ENCODE measurements at regions not wholly inside any gene's neighbourhood (a gene's known extent, or its start where the extent isn't known, plus 50 kb on each side); places are given as distances from the start of the nearest gene placed in this dataset.

DNA sequence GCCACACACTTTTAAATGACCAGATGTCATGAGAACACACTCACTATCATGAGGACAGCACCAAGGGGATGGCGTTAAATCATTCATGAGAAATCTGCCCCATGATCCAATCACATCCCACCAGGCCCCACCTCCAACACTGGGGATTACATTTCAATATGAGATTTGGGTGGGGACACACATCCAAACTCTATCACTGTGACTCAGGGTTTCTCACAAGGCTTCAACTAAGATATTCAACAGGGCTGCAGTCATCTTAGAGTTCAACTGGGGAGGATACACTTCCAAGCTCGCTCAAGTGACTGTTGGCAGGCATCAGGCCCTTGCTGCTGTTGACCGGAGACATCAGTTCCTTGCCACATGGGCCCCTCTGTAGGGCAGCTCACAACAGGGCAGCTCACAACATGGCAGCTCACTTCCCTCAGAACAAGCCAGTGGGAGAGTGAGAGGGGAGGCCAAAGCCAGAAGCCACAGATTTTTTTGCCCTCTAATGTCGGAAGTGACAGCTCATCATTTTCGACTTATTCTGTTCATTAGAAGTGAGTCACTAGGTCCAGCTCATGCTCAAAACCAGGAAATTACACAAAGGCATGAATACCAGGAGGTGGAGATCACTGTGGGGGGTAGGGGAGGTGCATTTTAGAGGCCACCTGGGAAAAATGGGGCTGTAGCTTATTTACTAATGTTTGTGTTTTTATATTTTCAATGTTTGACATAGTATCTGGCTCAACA lies 50.8 kb upstream of the PTHLH start:
- DNase-seq (no peak), ATAC-seq (ENCODE audit: low FRiP score) (no peak)
- H3K9me3 ChIP-seq (ENCODE audit: control insufficient read depth, low read length), result no peaks in the 10 kb centered on the region
- no peaks in the 10 kb centered on the region for H3K4me1 ChIP-seq (ENCODE audit: control insufficient read depth in 1 of 2, insufficient read depth in 2 of 2, low read length in 2 of 2)
- no peak overlapping the region for H3K4me3 ChIP-seq (ENCODE audit: low read length in 2 of 2)
- no peak overlapping the region for H3K27ac ChIP-seq (ENCODE audit: low read depth in 1 of 2, low read length in 2 of 2)
- no peaks in the 10 kb centered on the region for H3K36me3 ChIP-seq (ENCODE audit: control insufficient read depth in 1 of 2, insufficient read depth in 2 of 2, low read length in 1 of 2)
- intact Hi-C loops (cut with DNase I), result no loop called here
- H3K27me3 ChIP-seq (ENCODE audit: control insufficient read depth in 1 of 2, insufficient read depth in 2 of 2, low read length in 1 of 2), result no peaks in the 10 kb centered on the region
- WGBS, 2 donors, result 86 to 89% methylated on average over 5 of the region's 5 CpGs

DNA sequence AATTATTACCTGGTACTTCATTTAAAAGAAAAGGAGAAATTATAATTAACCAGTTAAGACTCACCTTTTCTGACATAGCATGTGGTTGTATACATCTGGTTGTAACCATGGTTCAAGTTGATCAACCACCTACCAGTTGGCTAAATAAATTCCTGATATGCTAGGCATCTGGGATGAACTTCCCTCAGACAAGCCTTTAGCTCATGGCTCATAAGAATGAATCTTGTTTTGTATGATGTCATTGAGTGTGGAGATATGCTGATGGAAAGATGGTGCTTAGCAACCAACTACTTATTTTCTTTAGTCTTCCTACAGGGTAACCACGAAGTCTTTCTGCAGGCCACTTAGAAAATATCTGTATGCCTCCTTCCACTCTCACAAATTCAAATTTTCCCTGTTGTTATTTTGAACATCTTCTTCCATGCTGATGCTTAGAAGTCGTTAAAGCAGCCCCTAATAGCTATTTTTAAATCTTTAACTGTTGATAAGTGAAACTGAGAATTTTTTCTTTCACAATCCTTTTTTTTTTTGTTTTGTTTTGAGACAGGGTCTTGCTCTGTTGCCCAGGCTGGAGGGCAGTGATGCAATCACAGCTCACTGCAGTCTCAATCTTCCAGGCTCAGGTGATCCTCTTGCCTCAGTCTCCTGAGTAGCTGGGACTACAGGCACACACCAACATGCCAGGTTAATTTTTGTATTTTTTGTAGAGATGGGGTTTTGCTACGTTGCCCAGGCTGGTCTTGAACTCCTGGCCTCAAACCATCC lies 51.9 kb upstream of the PTHLH start:
- no peak for ATAC-seq (ENCODE audit: low FRiP score)
- no peak for DNase-seq
- WGBS, 2 donors, result 83 to 86% methylated on average over 3 of the region's 3 CpGs
- H3K4me3 ChIP-seq (ENCODE audit: low read length in 2 of 2), result no peak overlapping the region
- no peaks in the 10 kb centered on the region for H3K36me3 ChIP-seq (ENCODE audit: control insufficient read depth in 1 of 2, insufficient read depth in 2 of 2, low read length in 1 of 2)
- no peak overlapping the region for H3K27ac ChIP-seq (ENCODE audit: low read depth in 1 of 2, low read length in 2 of 2)
- H3K4me1 ChIP-seq (ENCODE audit: control insufficient read depth in 1 of 2, insufficient read depth in 2 of 2, low read length in 2 of 2), result no peaks in the 10 kb centered on the region
- no peaks in the 10 kb centered on the region for H3K9me3 ChIP-seq (ENCODE audit: control insufficient read depth, low read length)
- no peaks in the 10 kb centered on the region for H3K27me3 ChIP-seq (ENCODE audit: control insufficient read depth in 1 of 2, insufficient read depth in 2 of 2, low read length in 1 of 2)
- intact Hi-C loops (cut with DNase I), result no loop called here

DNA sequence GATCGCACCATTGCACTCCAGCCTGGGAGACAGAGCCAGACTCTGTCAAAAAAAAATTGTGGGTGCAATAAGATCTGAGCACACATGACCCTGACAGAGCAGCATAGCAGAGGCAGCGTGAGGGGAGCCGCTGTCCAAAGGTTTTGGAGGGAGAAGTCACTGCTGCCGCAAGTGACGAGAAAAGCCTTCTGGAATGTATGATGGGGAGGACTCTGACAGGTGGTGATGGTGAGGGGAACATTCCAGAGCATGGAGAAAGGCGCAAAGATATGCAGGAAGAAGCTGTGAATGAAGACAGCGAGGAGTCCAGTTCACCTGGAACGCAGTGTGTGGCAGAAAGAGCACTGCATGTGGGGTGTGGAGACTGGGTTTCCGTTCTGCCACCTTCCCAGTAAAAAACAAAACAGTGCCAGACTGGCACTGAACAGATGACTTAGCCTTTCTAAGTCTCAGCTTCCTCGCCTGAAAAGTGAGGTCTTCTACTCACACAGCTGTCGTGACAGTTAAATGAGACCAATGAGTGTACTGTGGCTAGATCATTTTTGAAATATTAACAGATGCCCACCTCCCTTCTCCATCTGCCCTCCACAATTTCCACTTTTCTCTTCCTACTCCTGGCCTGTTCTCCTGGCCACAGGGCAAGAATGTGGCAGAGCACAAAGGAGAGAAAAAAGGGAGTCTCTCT lies 53.4 kb upstream of the PTHLH start:
- ATAC-seq (ENCODE audit: low FRiP score), result no peak
- WGBS, 2 donors, result 96 to 97% methylated on average over 11 of the region's 11 CpGs
- intact Hi-C loops (cut with DNase I), result no loop called here
- DNase-seq, result no peak
- Histone ChIP-seq H3K27me3 (ENCODE audit: control insufficient read depth in 1 of 2, insufficient read depth in 2 of 2, low read length in 1 of 2) (no peaks in the 10 kb centered on the region), H3K4me1 (ENCODE audit: control insufficient read depth in 1 of 2, insufficient read depth in 2 of 2, low read length in 2 of 2) (no peaks in the 10 kb centered on the region), H3K4me3 (ENCODE audit: low read length in 2 of 2) (no peak overlapping the region), H3K9me3 (ENCODE audit: control insufficient read depth, low read length) (no peaks in the 10 kb centered on the region), H3K27ac (ENCODE audit: low read depth in 1 of 2, low read length in 2 of 2) (no peak overlapping the region), H3K36me3 (ENCODE audit: control insufficient read depth in 1 of 2, insufficient read depth in 2 of 2, low read length in 1 of 2) (no peaks in the 10 kb centered on the region)

DNA sequence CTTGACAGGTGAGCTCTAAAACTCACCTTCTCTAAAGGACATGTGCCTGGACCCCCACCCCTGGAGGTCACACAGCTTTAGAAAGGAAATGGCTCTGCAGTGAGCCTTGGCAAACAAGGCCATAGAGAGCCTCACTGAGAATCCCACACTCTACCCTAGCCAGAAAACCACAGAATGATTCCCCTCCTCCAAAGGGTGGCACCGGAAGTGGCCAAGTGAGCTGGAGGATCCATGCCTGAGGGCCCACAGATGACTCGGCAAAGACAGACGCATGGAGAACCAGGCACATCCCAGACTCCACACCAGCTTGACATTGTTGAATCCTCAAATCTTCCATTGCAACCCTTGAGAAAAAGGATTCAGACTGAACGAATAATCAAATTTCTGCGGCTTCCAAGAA lies 54.2 kb upstream of the PTHLH start:
- no peaks in the 10 kb centered on the region for H3K36me3 ChIP-seq (ENCODE audit: control insufficient read depth in 1 of 2, insufficient read depth in 2 of 2, low read length in 1 of 2)
- H3K27ac ChIP-seq (ENCODE audit: low read depth in 1 of 2, low read length in 2 of 2), result no peak overlapping the region
- H3K4me3 ChIP-seq (ENCODE audit: low read length in 2 of 2), result no peak overlapping the region
- ATAC-seq (ENCODE audit: low FRiP score), result no peak
- intact Hi-C loops (cut with DNase I), result no loop called here
- no peaks in the 10 kb centered on the region for H3K9me3 ChIP-seq (ENCODE audit: control insufficient read depth, low read length)
- H3K4me1 ChIP-seq (ENCODE audit: control insufficient read depth in 1 of 2, insufficient read depth in 2 of 2, low read length in 2 of 2), result no peaks in the 10 kb centered on the region
- 95 to 97% methylated on average over 5 of the region's 5 CpGs for WGBS, 2 donors
- DNase-seq, result no peak
- H3K27me3 ChIP-seq (ENCODE audit: control insufficient read depth in 1 of 2, insufficient read depth in 2 of 2, low read length in 1 of 2), result no peaks in the 10 kb centered on the region

DNA sequence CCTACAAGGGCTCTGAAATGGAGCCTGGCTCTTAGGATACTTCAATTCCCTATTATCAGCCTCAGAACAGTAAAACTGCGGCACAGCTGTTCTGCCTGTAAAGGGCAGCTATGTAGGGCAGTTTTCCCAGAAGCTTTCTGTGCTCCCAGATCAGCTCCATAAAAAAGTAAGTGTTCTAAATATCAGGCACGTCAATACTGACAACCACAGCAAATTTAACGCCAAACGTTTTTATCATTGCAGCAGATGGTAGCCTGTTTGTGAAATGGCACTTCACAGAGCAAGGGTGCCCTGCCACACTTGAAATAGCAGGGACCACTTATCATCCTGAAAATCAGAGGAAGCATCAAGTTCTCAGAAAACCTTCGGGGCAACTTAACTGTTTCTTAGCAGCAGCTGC lies 54.8 kb upstream of the PTHLH start:
- no peak overlapping the region for H3K4me3 ChIP-seq (ENCODE audit: low read length in 2 of 2)
- H3K9me3 ChIP-seq (ENCODE audit: control insufficient read depth, low read length), result no peaks in the 10 kb centered on the region
- intact Hi-C loops (cut with DNase I), result no loop called here
- H3K27ac ChIP-seq (ENCODE audit: low read depth in 1 of 2, low read length in 2 of 2), result no peak overlapping the region
- ATAC-seq (ENCODE audit: low FRiP score), result no peak
- H3K36me3 ChIP-seq (ENCODE audit: control insufficient read depth in 1 of 2, insufficient read depth in 2 of 2, low read length in 1 of 2), result no peaks in the 10 kb centered on the region
- DNase-seq, result no peak
- H3K4me1 ChIP-seq (ENCODE audit: control insufficient read depth in 1 of 2, insufficient read depth in 2 of 2, low read length in 2 of 2), result no peaks in the 10 kb centered on the region
- no peaks in the 10 kb centered on the region for H3K27me3 ChIP-seq (ENCODE audit: control insufficient read depth in 1 of 2, insufficient read depth in 2 of 2, low read length in 1 of 2)
- 19 to 28% methylated on average over 5 of the region's 5 CpGs for WGBS, 2 donors

DNA sequence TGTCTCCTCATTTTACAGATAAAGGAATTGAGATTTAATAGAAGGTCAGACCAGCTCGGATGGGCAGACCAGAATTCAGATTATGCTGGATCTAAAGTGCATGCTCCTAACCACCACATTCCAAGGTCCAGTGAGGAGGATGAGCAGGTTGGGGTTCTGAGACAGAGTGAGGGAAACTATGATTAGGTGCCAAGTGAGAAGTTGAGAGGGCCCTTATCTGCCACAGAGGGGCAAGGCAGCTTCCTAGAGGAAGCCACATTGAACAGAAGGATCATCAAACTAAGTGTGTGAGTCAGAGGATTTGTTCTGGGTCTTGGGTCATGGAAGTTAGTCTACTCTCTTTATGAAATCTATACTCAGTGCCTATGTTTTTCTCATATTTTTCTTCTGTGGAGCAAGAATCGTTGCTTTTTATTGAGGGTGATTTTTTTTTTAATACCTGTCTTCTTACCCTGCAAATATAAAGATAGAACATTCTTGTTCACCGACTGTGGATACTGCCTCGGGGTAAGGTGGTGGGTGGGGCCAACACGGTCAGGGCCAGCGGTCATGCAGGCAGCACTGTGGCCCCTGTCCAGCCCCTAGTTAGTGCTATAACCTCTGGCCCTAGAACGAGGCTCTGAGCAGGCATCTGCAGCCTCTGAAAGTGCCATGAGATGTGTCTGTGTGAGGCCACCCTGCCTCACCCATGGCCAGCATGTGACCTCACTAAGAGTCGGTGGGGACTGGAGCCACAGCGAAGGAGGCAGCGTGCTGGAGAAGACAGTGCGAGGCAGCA lies 55.6 kb upstream of the PTHLH start:
- ATAC-seq (ENCODE audit: low FRiP score) (no peak), DNase-seq (no peak)
- H3K27ac ChIP-seq (ENCODE audit: low read depth in 1 of 2, low read length in 2 of 2), result no peak overlapping the region
- H3K4me3 ChIP-seq (ENCODE audit: low read length in 2 of 2), result no peak overlapping the region
- no peaks in the 10 kb centered on the region for H3K4me1 ChIP-seq (ENCODE audit: control insufficient read depth in 1 of 2, insufficient read depth in 2 of 2, low read length in 2 of 2)
- H3K36me3 ChIP-seq (ENCODE audit: control insufficient read depth in 1 of 2, insufficient read depth in 2 of 2, low read length in 1 of 2), result no peaks in the 10 kb centered on the region
- intact Hi-C loops (cut with DNase I), result no loop called here
- 87 to 88% methylated on average over 11 of the region's 11 CpGs for WGBS, 2 donors
- H3K9me3 ChIP-seq (ENCODE audit: control insufficient read depth, low read length), result no peaks in the 10 kb centered on the region
- H3K27me3 ChIP-seq (ENCODE audit: control insufficient read depth in 1 of 2, insufficient read depth in 2 of 2, low read length in 1 of 2), result no peaks in the 10 kb centered on the region

DNA sequence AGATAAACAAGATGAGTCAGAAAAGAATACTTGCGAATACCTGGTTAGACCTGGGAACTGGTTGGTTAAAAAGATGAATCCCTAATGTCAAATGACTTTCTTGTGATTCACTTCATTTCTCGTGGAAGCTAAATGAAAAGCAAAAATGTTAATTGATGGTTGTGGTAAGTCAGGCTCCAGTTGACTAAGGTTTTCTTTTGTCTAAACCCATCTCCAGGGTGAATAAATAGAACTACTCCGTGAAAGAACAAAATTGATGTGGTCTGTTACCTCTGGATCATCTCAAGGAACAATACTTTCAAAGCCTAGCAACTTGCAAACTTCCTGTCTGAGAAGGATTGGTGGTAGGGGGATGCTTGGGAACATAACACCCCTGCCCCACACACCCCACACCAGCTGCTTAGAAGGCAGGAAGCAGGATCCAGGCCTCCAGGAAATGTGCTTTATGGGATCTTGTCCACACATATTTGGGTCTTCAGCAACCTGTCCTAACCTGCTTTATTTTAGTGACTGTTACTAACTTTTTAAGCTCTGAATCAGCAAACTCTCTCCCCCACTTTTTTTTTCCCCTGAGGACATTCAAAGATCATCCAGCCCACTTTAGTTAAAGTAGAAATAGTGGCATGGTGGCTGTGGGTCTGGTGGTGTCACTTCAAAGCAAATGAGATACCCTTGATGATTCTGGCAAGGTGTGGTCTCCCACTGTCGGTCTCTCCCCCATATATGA lies 60.4 kb upstream of the PTHLH start:
- H3K4me1 ChIP-seq (ENCODE audit: control insufficient read depth in 1 of 2, insufficient read depth in 2 of 2, low read length in 2 of 2), result no peaks in the 10 kb centered on the region
- no peak for ATAC-seq (ENCODE audit: low FRiP score)
- DNase-seq, result no peak
- no peaks in the 10 kb centered on the region for H3K9me3 ChIP-seq (ENCODE audit: control insufficient read depth, low read length)
- intact Hi-C loops (cut with DNase I), result no loop called here
- no peaks in the 10 kb centered on the region for H3K27me3 ChIP-seq (ENCODE audit: control insufficient read depth in 1 of 2, insufficient read depth in 2 of 2, low read length in 1 of 2)
- H3K4me3 ChIP-seq (ENCODE audit: low read length in 2 of 2), result no peak overlapping the region
- no peaks in the 10 kb centered on the region for H3K36me3 ChIP-seq (ENCODE audit: control insufficient read depth in 1 of 2, insufficient read depth in 2 of 2, low read length in 1 of 2)
- WGBS, 2 donors, result 83 to 87% methylated on average over 4 of the region's 4 CpGs
- H3K27ac ChIP-seq (ENCODE audit: low read depth in 1 of 2, low read length in 2 of 2), result no peak overlapping the region

DNA sequence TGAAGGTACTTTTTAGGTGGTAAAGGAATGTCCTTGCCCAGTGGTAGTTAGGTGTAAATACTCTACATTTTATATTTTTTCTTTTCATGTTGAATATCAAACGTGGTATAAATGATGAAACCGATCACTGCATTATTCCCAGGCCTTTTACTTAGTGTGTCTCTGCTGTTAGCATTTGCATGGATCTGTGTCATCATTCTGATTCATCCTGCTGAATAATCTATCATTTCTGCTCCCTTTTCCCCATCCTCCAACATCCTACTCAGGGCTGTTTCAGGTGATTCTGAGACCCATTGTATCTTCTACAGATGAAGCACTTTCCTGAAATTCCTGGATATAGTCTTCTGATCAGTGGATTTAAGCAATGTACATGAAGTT lies 61.0 kb upstream of the PTHLH start:
- intact Hi-C loops (cut with DNase I), result no loop called here
- Histone ChIP-seq H3K36me3 (ENCODE audit: control insufficient read depth in 1 of 2, insufficient read depth in 2 of 2, low read length in 1 of 2) (no peaks in the 10 kb centered on the region), H3K9me3 (ENCODE audit: control insufficient read depth, low read length) (no peaks in the 10 kb centered on the region), H3K27me3 (ENCODE audit: control insufficient read depth in 1 of 2, insufficient read depth in 2 of 2, low read length in 1 of 2) (no peaks in the 10 kb centered on the region), H3K4me1 (ENCODE audit: control insufficient read depth in 1 of 2, insufficient read depth in 2 of 2, low read length in 2 of 2) (no peaks in the 10 kb centered on the region), H3K4me3 (ENCODE audit: low read length in 2 of 2) (no peak overlapping the region), H3K27ac (ENCODE audit: low read depth in 1 of 2, low read length in 2 of 2) (no peak overlapping the region)
- no peak for ATAC-seq (ENCODE audit: low FRiP score)
- no peak for DNase-seq
- 95 to 98% methylated on average over 2 of the region's 2 CpGs for WGBS, 2 donors

Data from aorta (tissue), 5 donors.